PFSK-1 (cell line): ENCODE measurements at regions not wholly inside any gene's neighbourhood (a gene's known extent, or its start where the extent isn't known, plus 50 kb on each side); places are given as distances from the start of the nearest gene placed in this dataset.

Experiments
- FOXP2 ChIP-seq: optimal IDR thresholded peaks from 2 replicates; pipeline ENCODE3; 2011; ENCODE audit warnings: borderline replicate concordance, control low read depth, inconsistent platforms; ENCODE audit not compliant: insufficient read depth; ENCODE audit errors: extremely low read length, extremely low read depth
- POLR2AphosphoS5 ChIP-seq: IDR thresholded peaks from 2 replicates; pipeline ENCODE4 v1.6.1; 2012; ENCODE audit warnings: low read depth, mild to moderate bottlenecking, control low read depth, low read length, moderate library complexity
- REST ChIP-seq, 2 experiments: IDR thresholded peaks; 2 replicates each; pipeline versions ENCODE4 v1.6.1 to v1.8.0; 2011 to 2012; ENCODE audit warnings: low read depth in 2 of 2, low read length in 2 of 2, control low read depth in 1 of 2, inconsistent platforms in 1 of 2, mild to moderate bottlenecking in 1 of 2, moderate library complexity in 1 of 2; ENCODE audit not compliant: insufficient read depth in 1 of 2
- SIN3A ChIP-seq: IDR thresholded peaks from 2 replicates; pipeline ENCODE4 v1.6.1; 2012; ENCODE audit warnings: mild to moderate bottlenecking, low read length, moderate library complexity, borderline replicate concordance; ENCODE audit not compliant: insufficient read depth
- TAF1 ChIP-seq: IDR thresholded peaks from 2 replicates; pipeline ENCODE4 v1.6.1; 2012; ENCODE audit warnings: low read length, control low read depth, borderline replicate concordance; ENCODE audit not compliant: insufficient read depth

GRCh38 chr13:47523771-47524170 is 477.3 kb downstream of the SUCLA2 start:
- TF ChIP-seq REST (IDR thresholded peaks at IDR 0.05; ENCODE audit: insufficient read depth in 1 of 2, low read depth in 2 of 2, low read length in 2 of 2), result no peak
- TF ChIP-seq POLR2AphosphoS5, result no peak
- no peak for TF ChIP-seq SIN3A
- TF ChIP-seq FOXP2, result no peak
- TF ChIP-seq TAF1, result no peak

- no peak for TF ChIP-seq TAF1
- TF ChIP-seq FOXP2, result no peak
- no peak for TF ChIP-seq POLR2AphosphoS5
- no peak for TF ChIP-seq SIN3A
- no peak for TF ChIP-seq REST (IDR thresholded peaks at IDR 0.05; ENCODE audit: insufficient read depth in 1 of 2, low read depth in 2 of 2, low read length in 2 of 2)
Measured at GRCh38 chr13:47521890-47522487, 479.1 kb downstream of the SUCLA2 start.

- TF ChIP-seq FOXP2 (no peak), REST (IDR thresholded peaks at IDR 0.05; ENCODE audit: insufficient read depth in 1 of 2, low read depth in 2 of 2, low read length in 2 of 2) (no peak), POLR2AphosphoS5 (no peak), SIN3A (no peak), TAF1 (no peak)
Measured at GRCh38 chr13:47519626-47520025, 481.4 kb downstream of the SUCLA2 start.

- no peak for TF ChIP-seq FOXP2
- no peak for TF ChIP-seq REST (IDR thresholded peaks at IDR 0.05; ENCODE audit: insufficient read depth in 1 of 2, low read depth in 2 of 2, low read length in 2 of 2)
- TF ChIP-seq SIN3A, result no peak
- TF ChIP-seq POLR2AphosphoS5, result no peak
- no peak for TF ChIP-seq TAF1
Measured at GRCh38 chr13:47518530-47518929, 482.5 kb downstream of the SUCLA2 start.
